ENCODE measurements at regions not wholly inside any gene's neighbourhood (a gene's known extent, or its start where the extent isn't known, plus 50 kb on each side); places are given as distances from the start of the nearest gene placed in this dataset.

- TF ChIP-seq CTCF (IDR thresholded peaks at IDR 0.05; ENCODE audit: insufficient read depth, low read depth, low read length): peak; percentile 83
- TF ChIP-seq EZH2 (IDR thresholded peaks at IDR 0.05; ENCODE audit: insufficient read depth, low read length): no peak
Measured at GRCh38 chr12:90854136-90854689, 100.8 kb downstream of the CCER1 start.
